ENCODE measurements at regions not wholly inside any gene's neighbourhood (a gene's known extent, or its start where the extent isn't known, plus 50 kb on each side); places are given as distances from the start of the nearest gene placed in this dataset.
"Not testable (repeated sequence)": the region's sequence is repeated elsewhere in the genome, so short reads cannot be mapped to it uniquely, and the experiment has no call there.

DNA sequence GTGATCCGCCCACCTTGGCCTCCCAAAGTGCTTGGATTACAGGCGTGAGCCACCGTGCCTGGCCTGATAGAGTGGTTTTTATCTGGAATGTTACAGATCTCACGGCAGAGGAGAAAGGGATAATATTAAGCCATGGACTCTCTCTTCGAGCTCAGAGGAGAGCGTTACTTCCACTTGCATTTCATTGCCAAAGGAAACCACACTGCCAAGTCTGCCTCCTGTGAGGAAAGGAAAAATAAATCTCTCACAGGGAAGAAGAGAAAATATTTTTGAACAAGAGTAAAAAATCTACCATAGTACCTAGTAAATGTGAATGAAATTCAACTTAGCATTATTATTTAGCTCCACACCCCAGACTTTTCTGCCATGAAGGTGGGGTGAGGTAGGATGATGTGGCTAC, 319.2 kb upstream of the PRICKLE1 start:
- DNase-seq = no peak

DNA sequence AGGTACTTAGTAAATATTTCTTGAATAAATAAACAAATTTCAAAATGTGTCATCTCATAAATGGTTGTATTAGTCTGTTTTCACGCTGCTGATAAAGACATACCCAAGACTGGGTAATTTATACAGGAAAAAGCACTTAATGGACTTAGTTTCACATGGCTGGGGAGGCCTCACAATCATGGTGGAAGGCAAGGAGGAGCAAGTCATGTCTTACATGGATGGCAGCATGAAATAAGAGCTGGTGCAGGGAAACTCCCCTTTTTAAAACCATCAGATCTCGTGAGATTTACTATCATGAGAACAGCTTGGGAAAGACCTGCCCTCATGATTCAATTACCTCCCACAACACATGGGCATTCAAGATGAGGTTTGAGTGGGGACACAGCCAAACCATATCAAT, 317.3 kb upstream of the PRICKLE1 start:
- not testable (repeated sequence) for DNase-seq

DNA sequence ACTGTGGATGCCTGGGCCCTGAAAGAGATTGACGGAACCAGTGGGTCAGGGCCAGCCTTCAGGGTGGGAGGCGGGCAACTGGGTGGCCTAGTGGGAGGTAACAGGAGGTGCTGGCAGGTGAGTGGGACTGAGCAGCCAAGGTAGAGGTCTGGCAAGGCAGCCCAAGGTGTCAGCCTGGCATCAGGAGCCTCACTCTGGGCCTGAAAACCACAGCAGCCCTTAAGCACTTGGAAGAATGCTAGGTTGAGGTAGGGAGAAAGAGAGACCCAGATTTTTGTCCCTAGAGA, 315.8 kb upstream of the PRICKLE1 start:
- no peak for DNase-seq

DNA sequence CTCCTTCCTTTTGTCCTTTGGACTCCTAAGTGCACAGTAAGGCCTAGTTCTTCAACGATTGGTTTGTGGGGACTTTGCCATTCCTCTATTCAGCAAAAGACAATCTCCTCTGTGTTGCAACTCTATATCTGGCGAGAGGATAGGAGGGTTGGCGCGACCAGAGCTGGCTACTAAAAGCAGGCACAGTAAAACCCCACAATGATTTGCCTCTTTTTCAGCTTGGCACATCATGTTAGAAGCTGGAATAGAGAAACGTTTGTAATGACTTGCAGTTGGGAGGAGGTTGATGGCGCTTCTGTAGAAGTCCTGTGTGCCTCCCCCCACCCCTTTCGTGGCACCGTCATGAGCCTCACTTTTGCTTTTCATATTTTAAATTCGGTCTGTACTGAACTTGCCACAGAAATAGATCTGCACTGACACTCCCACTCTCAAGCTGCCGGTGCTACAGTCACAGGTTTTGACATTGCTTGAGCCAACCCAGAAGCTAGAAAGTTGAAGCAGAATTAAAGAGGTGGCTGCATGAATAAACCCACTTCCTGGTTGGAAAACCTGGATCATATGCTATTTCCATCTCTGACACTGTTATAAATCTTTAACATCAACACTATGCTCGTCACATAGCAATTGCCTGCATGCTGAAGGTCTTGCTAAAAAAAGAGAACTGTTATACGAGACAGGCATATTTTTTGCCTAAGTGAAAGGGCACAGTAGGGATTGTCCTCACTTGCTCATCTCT, 315.3 kb upstream of the PRICKLE1 start:
- peak; percentile 8 for DNase-seq

DNA sequence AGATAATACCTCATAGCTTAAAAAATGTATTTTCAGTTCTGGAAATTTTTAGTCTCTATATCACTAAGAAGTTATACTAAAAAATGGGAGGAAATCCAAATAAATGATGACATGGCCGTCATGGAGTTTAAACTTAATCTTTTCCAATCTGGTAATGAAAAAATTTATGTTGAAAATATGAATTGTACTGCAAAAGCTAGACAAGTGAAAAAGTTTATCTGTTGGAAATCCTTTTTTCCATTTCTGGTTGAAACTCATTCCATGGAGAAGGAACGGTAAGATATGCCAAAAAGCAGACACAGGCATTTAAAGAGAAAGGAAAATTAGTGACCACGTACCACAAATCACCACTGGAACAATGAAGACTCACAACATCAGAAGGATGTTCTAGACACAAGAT, 314.2 kb upstream of the PRICKLE1 start:
- DNase-seq = no peak

DNA sequence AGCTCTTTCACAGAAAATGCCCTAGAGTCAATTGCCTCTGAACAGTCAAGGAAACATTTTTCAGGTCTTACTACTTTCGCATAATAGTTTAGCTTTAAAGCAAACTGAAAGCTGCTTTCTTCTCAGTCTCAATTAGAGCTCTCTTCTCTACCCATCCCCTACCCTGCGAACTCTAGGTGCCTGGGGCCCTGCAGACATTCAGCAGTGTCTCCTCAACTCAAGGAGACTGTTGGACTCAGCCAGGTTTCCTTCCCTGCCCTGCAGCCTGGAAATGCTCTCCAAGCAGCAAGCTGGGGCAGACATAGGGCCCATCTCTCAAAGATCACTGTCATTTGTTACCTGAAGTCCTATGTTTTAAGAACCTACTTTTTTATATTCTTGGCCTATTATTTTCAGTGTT, 312.5 kb upstream of the PRICKLE1 start:
- DNase-seq = no peak

DNA sequence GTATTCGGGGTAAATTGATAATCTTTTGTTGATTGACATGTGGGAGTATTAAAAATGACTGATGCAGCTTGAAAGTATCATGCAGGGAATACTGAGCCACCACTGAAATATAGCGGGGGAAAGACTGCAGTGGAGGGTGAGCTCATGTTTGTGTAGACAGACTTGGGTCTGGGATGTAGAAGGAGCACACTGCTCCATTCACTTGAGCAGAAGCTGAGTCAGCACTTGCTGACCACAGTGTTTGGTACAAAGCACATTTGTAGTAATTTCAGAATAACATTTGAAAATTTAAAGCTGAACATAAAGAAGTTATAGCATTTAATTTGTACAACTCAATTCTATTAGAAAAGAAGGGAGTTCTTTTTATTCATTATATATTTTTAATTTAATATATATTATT, 304.3 kb upstream of the PRICKLE1 start:
- DNase-seq = no peak

DNA sequence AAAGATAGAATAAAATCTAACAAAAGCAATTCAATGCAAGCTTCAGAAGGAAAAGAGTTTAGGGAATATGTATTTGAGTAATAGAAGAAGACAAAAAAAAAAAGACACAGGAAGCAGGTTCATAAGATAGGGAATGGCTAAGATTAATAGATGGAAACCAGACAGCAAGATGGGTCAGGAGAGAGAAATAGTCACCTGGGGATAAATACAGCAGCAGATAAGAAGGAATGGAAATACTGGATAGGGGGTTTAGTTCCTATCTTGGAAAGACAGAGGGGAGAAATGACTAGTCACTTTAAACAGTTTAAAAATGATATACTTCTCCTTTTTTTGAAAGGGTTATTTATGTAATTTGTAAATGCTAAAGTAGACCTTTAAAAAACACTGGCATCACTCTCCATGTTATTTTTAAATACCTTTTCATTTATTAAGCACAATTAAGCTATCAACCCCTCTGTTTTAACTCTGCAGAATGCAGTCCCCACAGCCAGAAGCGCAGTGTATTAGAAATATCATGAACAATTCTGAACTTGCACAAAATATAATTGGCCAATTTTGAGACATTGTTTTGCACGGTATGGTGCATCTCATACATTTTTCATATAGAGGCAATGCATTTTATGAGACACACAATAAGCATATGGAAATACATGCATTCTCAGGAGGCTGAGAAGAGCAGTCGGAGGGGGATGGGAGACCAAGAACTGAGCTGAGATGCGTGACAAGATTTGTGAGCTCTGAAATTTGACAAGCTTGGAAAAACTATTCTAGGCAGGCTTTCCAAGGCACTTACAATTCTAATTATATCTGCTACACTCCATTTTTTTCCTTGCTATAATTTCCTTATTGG, 303.4 kb upstream of the PRICKLE1 start:
- DNase-seq = no peak

DNA sequence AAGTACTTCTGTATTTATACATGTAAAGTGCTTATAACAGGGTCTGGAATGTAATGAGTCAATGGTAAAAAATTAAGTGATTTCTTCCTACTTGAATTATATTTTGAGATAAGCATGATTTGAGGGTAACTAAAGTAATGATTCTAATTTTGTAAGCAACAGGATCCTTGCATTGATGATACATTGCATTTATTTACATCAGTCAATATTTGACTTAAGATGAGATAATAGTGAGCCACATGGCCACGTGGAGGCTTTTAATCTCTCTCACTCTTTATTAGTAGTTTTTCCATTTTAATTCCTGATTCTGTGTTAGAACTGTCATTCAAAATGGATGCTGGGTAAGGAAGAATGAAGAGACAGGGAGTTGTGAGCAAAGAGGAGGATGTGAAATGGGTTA, 298.1 kb upstream of the PRICKLE1 start:
- DNase-seq = no peak

DNA sequence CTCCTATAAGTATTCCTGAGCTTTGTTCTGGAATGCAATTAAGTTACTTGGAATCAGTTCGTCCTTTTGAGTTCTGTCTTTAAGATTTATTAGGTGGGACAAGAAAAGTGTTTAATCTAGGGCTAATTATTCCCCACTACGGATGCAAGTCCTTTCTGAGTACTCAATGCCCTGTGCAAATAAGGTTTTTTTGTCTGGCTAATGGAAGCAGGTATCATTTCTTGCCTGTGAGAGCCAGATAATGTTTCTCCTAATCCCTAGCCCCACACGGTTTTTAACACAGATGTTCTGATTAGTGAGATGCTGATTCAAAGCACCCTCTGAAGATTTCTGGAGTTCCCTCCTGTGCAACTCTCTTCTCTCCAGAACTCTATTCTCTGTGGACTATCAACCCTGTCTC, 296.6 kb upstream of the PRICKLE1 start:
- no peak for DNase-seq

DNA sequence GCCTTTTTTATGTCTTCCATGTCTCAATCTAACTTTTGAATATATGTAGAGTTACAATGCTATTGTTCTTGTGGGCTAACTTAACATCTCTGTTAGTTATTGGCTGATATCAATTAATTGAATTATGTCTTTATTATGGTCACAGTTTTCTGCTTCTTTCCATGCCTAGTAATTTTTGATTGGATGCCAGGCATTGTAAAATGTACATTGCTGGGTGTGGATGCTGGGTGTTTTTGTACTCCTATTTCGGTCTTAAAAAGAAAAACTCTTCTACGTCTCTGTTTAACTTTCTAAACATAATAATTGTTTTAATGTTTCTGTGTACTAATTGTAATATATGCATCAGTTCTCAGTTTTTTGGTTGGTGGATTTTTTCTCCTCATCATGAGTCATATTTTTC, 296.1 kb upstream of the PRICKLE1 start:
- no peak for DNase-seq

DNA sequence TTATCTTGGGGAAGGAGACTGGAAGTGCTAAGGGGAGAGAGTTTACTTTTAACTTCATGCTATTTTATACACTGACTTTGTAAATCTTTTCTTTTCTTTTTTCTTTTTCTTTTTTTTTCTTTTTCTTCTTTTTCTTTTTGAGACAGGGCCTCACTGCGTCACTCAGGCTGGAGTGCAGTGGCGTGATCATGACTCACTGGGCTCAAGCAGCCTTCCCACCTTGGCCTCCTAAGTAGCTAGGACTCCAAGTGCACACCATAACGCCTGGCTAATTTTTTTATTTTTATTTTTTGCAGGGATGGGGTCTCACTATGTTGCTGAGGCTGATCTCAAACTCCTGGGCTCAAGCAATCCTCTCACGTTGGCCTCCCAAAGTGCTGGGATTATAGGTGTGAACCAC, 294.6 kb upstream of the PRICKLE1 start:
- DNase-seq = no peak

DNA sequence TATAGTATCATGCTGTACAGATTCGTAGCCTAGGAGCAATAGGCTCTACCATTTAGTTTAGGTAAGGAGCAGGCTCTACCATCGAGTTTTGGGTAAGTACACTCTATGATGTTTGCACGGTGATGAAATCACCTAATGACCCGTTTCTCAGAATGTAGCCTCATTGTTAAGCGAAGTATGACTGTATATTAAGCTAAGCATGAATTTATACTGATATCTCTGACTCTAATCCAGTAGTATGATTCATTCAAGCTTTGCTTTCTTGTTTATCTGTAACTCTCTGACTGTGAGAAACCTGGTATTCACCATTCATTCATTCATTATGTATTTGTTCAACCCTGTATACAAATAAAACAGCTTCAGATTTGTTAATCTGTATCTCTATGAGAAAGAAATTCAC, 283.9 kb upstream of the PRICKLE1 start:
- DNase-seq = no peak

DNA sequence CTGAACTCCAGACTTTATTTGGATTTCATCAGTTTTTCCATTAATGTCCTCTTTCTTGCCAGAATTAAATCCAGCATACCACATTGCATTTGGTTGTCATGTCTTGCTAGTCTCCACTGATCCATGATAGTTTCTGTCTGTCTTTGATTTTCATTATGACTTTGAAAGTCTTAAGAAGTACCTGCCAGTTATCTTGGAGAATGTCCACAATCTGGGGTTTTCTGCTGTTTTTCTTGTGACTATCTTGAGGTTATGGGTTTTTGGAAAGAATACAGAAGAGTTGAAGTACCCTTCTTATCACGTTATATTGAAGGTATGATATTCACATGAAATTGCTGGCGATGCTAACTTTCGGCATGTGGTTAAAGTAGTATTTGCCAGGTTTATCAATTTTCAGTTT, 282.3 kb upstream of the PRICKLE1 start:
- DNase-seq = no peak

DNA sequence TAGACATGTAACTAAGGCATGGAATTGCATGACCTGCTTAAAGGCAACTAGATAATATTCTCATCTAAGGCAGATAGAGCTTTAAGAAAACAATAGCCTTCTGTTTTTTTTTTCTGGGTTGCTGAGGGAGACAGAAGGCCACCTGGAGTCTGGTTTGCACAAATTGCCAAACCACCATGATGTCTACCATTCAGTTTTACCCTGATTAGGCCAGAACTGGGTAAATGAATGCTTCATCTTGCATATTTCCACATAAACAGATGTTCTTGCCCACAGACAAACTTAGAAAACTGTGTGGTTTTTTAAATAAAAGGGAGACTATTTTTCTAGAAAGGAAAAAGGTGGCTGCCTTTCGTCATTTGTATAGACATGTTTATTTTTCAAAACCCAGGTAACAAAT, 278.7 kb upstream of the PRICKLE1 start:
- DNase-seq = no peak

DNA sequence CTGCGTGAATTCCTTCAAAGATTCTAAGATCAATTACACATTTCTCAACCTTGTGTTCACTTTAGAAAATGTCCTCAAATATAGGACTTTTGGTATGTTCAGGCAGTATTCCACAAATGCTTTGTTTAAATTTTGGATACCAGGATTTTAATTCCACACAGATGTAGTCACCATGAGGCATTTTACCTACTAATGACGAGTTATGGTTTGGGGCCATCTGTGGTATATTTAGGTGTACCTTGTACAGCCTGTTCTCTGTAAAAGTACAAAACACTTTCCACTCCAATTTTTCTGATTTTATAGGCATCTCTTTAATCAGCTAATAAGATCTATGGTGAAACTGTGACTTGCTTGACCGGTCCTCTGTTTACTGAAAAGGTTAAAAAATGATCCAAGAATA, 275.7 kb upstream of the PRICKLE1 start:
- no peak for DNase-seq

DNA sequence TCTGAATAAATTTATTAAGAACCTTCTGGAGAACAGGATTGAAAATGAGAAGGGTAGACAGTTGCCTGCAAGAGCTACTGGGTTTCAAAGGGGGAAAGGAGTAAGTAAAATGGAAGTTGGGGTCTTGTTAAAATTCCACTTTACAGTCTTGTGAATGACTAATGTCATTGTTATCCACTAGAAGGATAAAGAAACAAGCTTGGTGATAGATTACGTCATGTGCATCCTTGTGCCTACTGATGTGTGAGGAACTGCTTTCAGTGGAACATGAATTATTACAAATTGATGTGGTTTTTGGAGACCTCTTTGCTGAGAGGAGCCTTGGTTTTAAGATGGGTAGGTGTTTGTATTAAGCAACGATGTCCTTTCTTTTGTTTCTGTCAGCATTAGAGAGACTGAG, 272.5 kb upstream of the PRICKLE1 start:
- DNase-seq = no peak

DNA sequence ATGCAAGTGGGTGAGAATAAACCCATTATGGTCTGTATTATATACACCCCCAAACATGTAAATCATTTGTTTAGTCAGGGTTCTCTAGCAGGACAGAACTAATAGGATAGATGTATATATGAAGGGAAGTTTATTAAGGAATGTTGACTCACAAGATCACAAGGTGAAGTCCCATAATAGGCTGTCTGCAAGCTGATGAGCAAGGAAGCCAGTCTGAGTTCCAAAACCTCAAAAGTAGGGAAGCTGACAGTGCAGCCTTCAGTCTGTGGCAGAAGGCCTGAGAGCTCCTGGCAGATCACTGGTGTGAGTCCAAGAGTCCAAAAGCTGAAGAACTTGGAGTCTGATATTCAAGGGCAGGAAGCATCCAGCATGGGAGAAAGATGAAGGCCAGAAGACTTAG, 270.8 kb upstream of the PRICKLE1 start:
- not testable (repeated sequence) for DNase-seq

DNA sequence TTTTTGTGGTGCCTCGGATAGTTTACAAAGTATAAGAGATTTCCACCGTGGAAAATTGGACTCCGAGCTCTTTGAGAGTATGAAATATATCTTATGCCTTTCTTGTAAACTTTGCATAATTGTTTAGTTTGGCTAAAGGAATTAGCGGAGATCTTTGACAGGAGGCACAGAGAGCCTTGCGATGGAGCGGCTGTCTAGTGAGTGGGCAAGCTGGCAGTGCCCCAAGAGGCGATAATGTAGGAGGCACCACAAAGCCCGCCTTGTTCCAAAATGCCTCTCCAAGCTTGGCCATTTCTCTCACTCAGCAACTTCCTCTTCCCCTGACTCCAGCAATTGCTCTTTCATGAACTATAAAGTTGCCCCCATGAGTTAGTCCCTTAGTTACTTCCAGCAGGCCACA, 270.1 kb upstream of the PRICKLE1 start:
- DNase-seq = no peak

DNA sequence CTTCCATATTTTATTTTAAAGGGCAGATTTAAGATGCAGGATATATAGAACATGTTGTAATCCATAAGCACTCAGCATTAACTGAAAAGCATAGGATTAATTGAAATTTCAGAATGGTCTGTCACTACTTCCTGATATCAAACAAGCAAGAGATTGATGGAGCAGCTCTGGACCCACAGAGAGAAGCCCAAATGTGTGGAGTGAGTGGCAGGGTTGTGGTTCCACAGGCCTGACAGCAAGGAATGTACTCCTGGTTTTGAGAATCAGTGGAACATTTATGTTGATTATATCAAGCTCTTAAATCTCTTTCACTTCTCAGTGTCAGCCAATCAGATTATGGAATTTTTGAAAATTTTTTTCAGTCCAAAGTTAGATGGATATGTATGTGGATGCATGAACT, 267.6 kb upstream of the PRICKLE1 start:
- no peak for DNase-seq

DNA sequence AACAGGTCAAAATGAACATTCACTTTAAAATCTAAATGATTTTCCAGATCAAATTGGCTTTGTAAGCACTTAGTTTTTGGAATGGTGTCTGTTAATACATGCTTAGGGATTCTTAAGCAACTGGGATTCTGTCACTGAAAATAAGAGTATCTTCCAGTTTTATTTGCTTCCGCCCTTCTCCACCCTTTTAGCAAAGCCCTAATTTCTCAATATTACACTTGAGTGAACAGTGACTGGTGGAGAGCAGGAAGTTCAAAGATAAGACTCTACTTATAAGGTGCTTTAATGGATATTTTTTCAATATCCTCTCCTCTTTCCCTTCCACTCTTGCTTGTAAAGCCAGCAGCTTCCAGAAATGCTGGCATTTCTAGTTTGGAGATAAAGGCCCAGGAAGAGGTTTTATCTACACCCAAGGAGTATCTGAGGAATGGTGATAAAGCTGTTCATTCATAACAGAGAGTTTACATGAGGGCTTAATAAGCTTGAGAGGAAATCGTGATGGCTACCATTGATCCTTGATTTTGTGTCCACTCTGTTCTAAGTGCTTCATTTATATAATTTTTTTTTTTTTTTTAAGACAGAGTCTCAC, 265.9 kb upstream of the PRICKLE1 start:
- DNase-seq = no peak

DNA sequence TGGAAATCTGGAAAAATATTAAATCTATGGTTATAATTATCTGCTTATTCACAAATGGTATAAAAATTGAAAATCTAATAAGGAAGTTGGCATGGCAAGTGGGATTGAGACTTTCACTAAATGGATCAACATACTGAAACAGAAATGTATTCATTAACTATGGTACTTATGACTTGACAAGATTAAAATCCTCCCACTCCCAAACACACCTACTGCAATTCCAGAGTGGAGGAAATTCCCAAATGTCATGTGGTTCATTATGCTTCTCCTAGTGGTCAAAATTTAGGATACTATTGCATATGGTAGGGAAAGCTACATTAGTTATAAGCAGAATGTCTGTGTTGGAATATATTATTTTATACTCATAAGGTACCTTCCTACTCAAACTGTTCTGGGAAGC, 265.3 kb upstream of the PRICKLE1 start:
- no peak for DNase-seq

DNA sequence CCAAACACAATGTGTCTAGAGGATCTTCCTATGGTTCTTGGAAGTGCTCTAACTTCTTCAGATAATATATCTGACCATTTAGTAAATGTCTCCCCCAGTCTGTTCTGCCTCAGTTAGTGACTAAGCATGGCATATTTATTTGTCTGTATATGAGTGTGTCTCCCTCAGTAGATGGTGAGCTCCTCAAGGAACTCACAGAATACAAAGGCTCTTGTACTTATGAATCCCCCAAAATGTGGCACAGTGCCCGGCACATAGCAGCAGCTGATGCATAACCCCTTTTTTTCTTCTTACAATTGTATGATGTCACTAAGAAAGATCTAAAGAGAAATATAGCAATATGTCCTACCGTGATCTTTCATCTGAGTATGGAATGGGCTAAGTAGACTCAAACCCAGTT, 264.7 kb upstream of the PRICKLE1 start:
- no peak for DNase-seq

DNA sequence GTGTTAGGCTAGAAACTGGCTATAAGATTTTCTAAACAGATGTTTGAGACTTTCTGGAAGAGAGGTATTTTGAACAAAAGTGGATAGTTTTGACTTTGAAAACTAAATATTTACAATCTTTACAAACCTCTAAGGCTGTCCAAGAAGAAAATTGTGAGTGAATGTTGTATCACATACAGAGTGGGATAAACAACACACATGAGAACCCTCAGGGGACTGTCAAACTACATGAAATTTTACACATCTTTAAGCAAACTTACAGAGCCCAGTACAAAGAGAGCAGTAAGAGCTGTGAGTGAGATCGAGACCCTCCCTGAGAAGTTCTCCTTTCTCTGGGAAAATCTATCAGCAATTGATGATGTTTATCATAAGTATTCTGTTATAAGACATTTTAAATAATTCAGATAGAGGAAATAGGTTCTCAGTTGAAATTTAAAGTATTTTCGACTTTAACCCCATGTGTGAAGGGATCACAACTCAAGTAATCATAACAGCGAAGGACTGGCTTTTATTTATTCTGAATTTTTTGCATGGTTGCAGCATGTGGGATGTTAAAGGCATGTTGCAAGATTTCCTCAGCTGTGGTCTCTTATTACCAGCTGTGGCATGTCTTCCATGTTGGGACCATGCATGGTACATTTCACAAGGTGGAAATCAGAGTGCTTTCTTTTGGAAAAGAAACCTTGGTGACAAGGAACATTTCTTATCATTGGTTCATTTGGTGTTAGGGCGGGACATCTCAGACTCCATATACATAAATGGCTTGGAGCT, 264.0 kb upstream of the PRICKLE1 start:
- no peak for DNase-seq

Data from midbrain (tissue), 1 donor.